Lower leg skin (tissue), 3 donors: ENCODE measurements at regions not wholly inside any gene's neighbourhood (a gene's known extent, or its start where the extent isn't known, plus 50 kb on each side); places are given as distances from the start of the nearest gene placed in this dataset.
"Not testable (repeated sequence)": the region's sequence is repeated elsewhere in the genome, so short reads cannot be mapped to it uniquely, and the experiment has no call there.

ENCODE experiments used
- CTCF ChIP-seq, 3 donors: fragments of 450-650 bp; IDR thresholded peaks; one replicate each; pipeline ENCODE4 v1.5.1; 2016; ENCODE audit warnings: antibody characterized with exemption in 3 of 3, mild to moderate bottlenecking in 3 of 3, moderate library complexity in 2 of 3
- POLR2A ChIP-seq, 2 donors: fragments of 450-650 bp; IDR thresholded peaks; one replicate each; pipeline ENCODE4 v1.6.1; 2016 to 2017; ENCODE audit warnings: antibody characterized with exemption in 2 of 2, mild to moderate bottlenecking in 1 of 2, moderate library complexity in 1 of 2

- not testable (repeated sequence) for TF ChIP-seq CTCF, POLR2A (IDR thresholded peaks at IDR 0.05)
Measured at GRCh38 chr3:178207627-178208026, 328.6 kb upstream of the KCNMB2 start.
